ENCODE measurements at regions not wholly inside any gene's neighbourhood (a gene's known extent, or its start where the extent isn't known, plus 50 kb on each side); places are given as distances from the start of the nearest gene placed in this dataset.

GRCh38 chr21:24179110-24179509, 1428.2 kb downstream of the MRPL39 start:
- POLR2A ChIA-PET (ENCODE audit: partially characterized antibody) = no interaction called here
- no peak overlapping the region for H2BK20ac ChIP-seq (ENCODE audit: low read length)
- H3K23me2 ChIP-seq (ENCODE audit: low read depth, low read length) = no peaks in the 10 kb centered on the region
- no peaks in the 10 kb centered on the region for H3K79me2 ChIP-seq (ENCODE audit: control insufficient read depth in 1 of 2, insufficient read depth in 2 of 2, low read length in 2 of 2)
- H3K27ac ChIP-seq (ENCODE audit: low read depth, low read length) = no peak overlapping the region
- no peak overlapping the region for H3K23ac ChIP-seq (ENCODE audit: insufficient read length)
- H3K14ac ChIP-seq (ENCODE audit: insufficient read length) = no peak overlapping the region
- peak; percentile 64; the same call in 1 of the 2 replicates for TF ChIP-seq ZNF274 (IDR thresholded peaks at IDR 0.05; ENCODE audit: borderline replicate concordance, extremely low read depth, low read length)
- TF ChIP-seq PHF8 (conservative IDR thresholded peaks at IDR 0.05; ENCODE audit: low read depth, low read length) = no peak
- peaks cover 6 to 9% of the 10 kb centered on the region in 2 experiments; a peak in 2 of 4 replicates for H3K9me3 ChIP-seq (ENCODE audit: insufficient read depth in 2 of 2, low read depth in 1 of 2, low read length in 1 of 2)
- H3K27me3 ChIP-seq (replicated peaks in 1 of 4; ENCODE audit: control insufficient read depth in 3 of 4, extremely low read depth in 1 of 4, insufficient read depth in 3 of 4, low read length in 3 of 4) = no peaks in the 10 kb centered on the region
- FAIRE-seq (no peak), DNase-seq (ENCODE audit: low read depth in 1 of 2, low spot score in 2 of 2) (no peak)
- H2AK5ac ChIP-seq (ENCODE audit: low read depth, low read length) = no peak overlapping the region
- no peak overlapping the region for H2BK120ac ChIP-seq (replicated peaks; ENCODE audit: low read depth, low read length)
- no peak overlapping the region for H4K91ac ChIP-seq (replicated peaks; ENCODE audit: insufficient read length, low read length)
- no peak overlapping the region for H2BK5ac ChIP-seq (ENCODE audit: low read depth, low read length)
- no peak overlapping the region for H4K8ac ChIP-seq (ENCODE audit: extremely low read depth, insufficient read depth, low read length)
- H3K4ac ChIP-seq (replicated peaks; ENCODE audit: insufficient read length, low read depth, low read length) = no peak overlapping the region
- H3K4me2 ChIP-seq (ENCODE audit: insufficient read depth in 1 of 2, low read depth in 2 of 2, low read length in 2 of 2) = no peak overlapping the region
- no peak overlapping the region for H2AFZ ChIP-seq (ENCODE audit: low read length)
- 81% methylated on average over 1 of the region's 1 CpG; no CpG with 5 or more reads in 1 of the 2 experiments for WGBS, 2 experiments (ENCODE audit: extremely low coverage in 1 of 2, insufficient coverage in 1 of 2, insufficient read length in 1 of 2, insufficient replicate concordance in 2 of 2, low coverage in 1 of 2, low lambda C conversion rate in 2 of 2, missing lambda C conversion rate in 1 of 2)
- H2BK12ac ChIP-seq (ENCODE audit: low read depth, low read length) = no peak overlapping the region
- no peak overlapping the region for H3K18ac ChIP-seq (ENCODE audit: extremely low read depth, low read length)
- H2BK15ac ChIP-seq (ENCODE audit: low read length) = no peak overlapping the region
- no peak overlapping the region for H3K4me3 ChIP-seq (ENCODE audit: extremely low read depth in 1 of 4, insufficient read depth in 2 of 4, low read depth in 3 of 4, low read length in 4 of 4)
- no peak overlapping the region for H3K9ac ChIP-seq (replicated peaks in 1 of 4; ENCODE audit: extremely low read depth in 1 of 4, low read depth in 3 of 4, low read length in 3 of 4)
- H3K4me1 ChIP-seq (replicated peaks in 1 of 4; ENCODE audit: control insufficient read depth in 3 of 4, insufficient read depth in 4 of 4, low read length in 3 of 4) = no peaks in the 10 kb centered on the region
- H3K56ac ChIP-seq (replicated peaks; ENCODE audit: insufficient read length, low read depth, low read length) = no peak overlapping the region
- no peaks in the 10 kb centered on the region for H4K20me1 ChIP-seq (replicated peaks in 1 of 2; ENCODE audit: control insufficient read depth in 1 of 2, insufficient read depth in 2 of 2, low read length in 2 of 2)
- H3K79me1 ChIP-seq (ENCODE audit: low read depth, low read length) = no peaks in the 10 kb centered on the region
- H4K5ac ChIP-seq (ENCODE audit: insufficient read length, low read depth, low read length) = no peak overlapping the region
- CTCF ChIA-PET (ENCODE audit: partially characterized antibody) = no interaction called here
- no peaks in the 10 kb centered on the region for H3K36me3 ChIP-seq (ENCODE audit: control insufficient read depth in 2 of 4, insufficient read depth in 4 of 4, low read length in 3 of 4)
